A549 (cell line): ENCODE measurements at regions not wholly inside any gene's neighbourhood (a gene's known extent, or its start where the extent isn't known, plus 50 kb on each side); places are given as distances from the start of the nearest gene placed in this dataset.
A peak's percentile ranks its signal among the peaks of the same experiment; 100 is the strongest.

Experiments
- ATAC-seq, 2 experiments: fragments of 200-7000 bp in 1 of 2; fragments of >200 bp in 1 of 2; cut with Nextera tagmentation in 1 of 2; cut with Tn5 transposase in 1 of 2; 3 replicates each; pipeline versions ENCODE4 v1.8.0 to v1.9.1; 2018 to 2020; ENCODE audit warnings: mild to moderate bottlenecking in 1 of 2, moderate library complexity in 1 of 2
- CTCF ChIA-PET: fragments of 300-600 bp; sonication (Branson Sonifier 250); formaldehyde crosslinking; extraction: SDS; loops from one replicate; lab custom pipeline; 2021; ENCODE audit warnings: antibody characterized with exemption, inconsistent platforms; lab: Yijun Ruan, JAX
- POLR2A ChIA-PET: fragments of 350-600 bp; formaldehyde crosslinking; extraction: SDS; loops from one replicate; lab custom pipeline; 2021; ENCODE audit warnings: antibody characterized with exemption, inconsistent platforms; lab: Yijun Ruan, JAX
- DNase-seq, 2 experiments: peaks; one replicate each; pipeline versions ENCODE4 v3.0.0 to v3.0.0-alpha.2; 2011 to 2016; ENCODE audit warnings: low read depth in 1 of 2, low spot score in 1 of 2
- FAIRE-seq: peaks from 2 replicates; lab custom pipeline; 2011; peaks lifted over from hg19 to GRCh38; lab: Jason Lieb, UNC
- H3K27ac ChIP-seq, 2 experiments: fragments of >200 bp; sonication (Bioruptor Twin); formaldehyde crosslinking; 3 replicates each; pipeline ENCODE4 v1.5.1; 2016 to 2017
- H3K4me1 ChIP-seq: fragments of >200 bp; sonication (Bioruptor Twin); formaldehyde crosslinking; 3 replicates; pipeline ENCODE4 v1.6.1; 2016
- H3K4me2 ChIP-seq: fragments of >200 bp; sonication (Bioruptor Twin); formaldehyde crosslinking; 3 replicates; pipeline ENCODE4 v1.6.1; 2016
- H3K4me3 ChIP-seq: fragments of >200 bp; sonication (Bioruptor Twin); formaldehyde crosslinking; 3 replicates; pipeline ENCODE4 v1.5.1; 2016
- H3K9me3 ChIP-seq: fragments of >200 bp; sonication (Bioruptor Twin); formaldehyde crosslinking; 3 replicates; pipeline ENCODE4 v1.6.1; 2016
- CBX8 ChIP-seq: fragments of 200-600 bp; sonication (generic); IDR thresholded peaks from 2 replicates; pipeline ENCODE4 v1.6.1; 2016
- CHD4 ChIP-seq: fragments of 200-600 bp; sonication (generic); IDR thresholded peaks from 2 replicates; pipeline ENCODE4 v1.6.1; 2016; ENCODE audit warnings: antibody characterized with exemption, mild to moderate bottlenecking, borderline replicate concordance
- EHMT2 ChIP-seq: fragments of 200-600 bp; sonication (generic); IDR thresholded peaks from 2 replicates; pipeline ENCODE4 v1.6.1; 2016; ENCODE audit warnings: antibody characterized with exemption, low read depth, mild to moderate bottlenecking, moderate library complexity
- EP300 ChIP-seq, 2 experiments: fragments of >200 bp; sonication (Bioruptor Twin); formaldehyde crosslinking; IDR thresholded peaks; 2 replicates in 1 of 2; 3 replicates in 1 of 2; pipeline ENCODE4 v1.6.1; 2016 to 2017
- FOSL2 ChIP-seq, 2 experiments: fragments of 450-650 bp in 1 of 2; fragments of >200 bp in 1 of 2; sonication (Bioruptor Twin) in 1 of 2; formaldehyde crosslinking; IDR thresholded peaks; 2 replicates each; pipeline versions ENCODE4 v1.5.0 to v1.6.1; 2016 to 2020; ENCODE audit warnings: mild to moderate bottlenecking in 1 of 2, moderate library complexity in 1 of 2
- HEYL ChIP-seq: fragments of 250-450 bp; sonication (Bioruptor Pico); IDR thresholded peaks from 2 replicates; pipeline ENCODE4 v1.8.0; 2021; ENCODE audit warnings: mild to moderate bottlenecking, moderate library complexity
- HOXA7 ChIP-seq: fragments of 250-450 bp; sonication (Bioruptor Pico); IDR thresholded peaks from 2 replicates; pipeline ENCODE4 v1.5.0; 2020; ENCODE audit warnings: mild to moderate bottlenecking, moderate library complexity
- HOXB5 ChIP-seq: fragments of 250-450 bp; sonication (Bioruptor Pico); IDR thresholded peaks from 2 replicates; pipeline ENCODE4 v1.5.0; 2020; ENCODE audit warnings: mild to moderate bottlenecking, moderate library complexity
- MAFK ChIP-seq: fragments of 450-650 bp; IDR thresholded peaks from 2 replicates; pipeline ENCODE4 v1.6.1; 2014; ENCODE audit not compliant: partially characterized antibody
- NFE2L2 ChIP-seq: fragments of 150-350 bp; conservative IDR thresholded peaks from 2 replicates; pipeline ENCODE4 v1.6.1; 2014; ENCODE audit warnings: low read length
- NPAS2 ChIP-seq: fragments of 250-450 bp; sonication (Bioruptor Pico); IDR thresholded peaks from 2 replicates; pipeline ENCODE4 v1.8.0; 2022; ENCODE audit warnings: mild to moderate bottlenecking, moderate library complexity, borderline replicate concordance
- PBX3 ChIP-seq: IDR thresholded peaks from 2 replicates; pipeline ENCODE4 v1.6.1; 2012
- POLR2AphosphoS2 ChIP-seq: conservative IDR thresholded peaks from 2 replicates; pipeline ENCODE4 v1.6.1; 2012; ENCODE audit warnings: low read length, improper control_type of control experiment, inconsistent platforms
- RARB ChIP-seq: fragments of 250-450 bp; sonication (Bioruptor Pico); IDR thresholded peaks from 2 replicates; pipeline ENCODE4 v1.8.0; 2021; ENCODE audit warnings: mild to moderate bottlenecking, moderate library complexity
- RCOR1 ChIP-seq: fragments of 150-350 bp; IDR thresholded peaks from 2 replicates; pipeline ENCODE4 v1.6.1; 2014; ENCODE audit warnings: antibody characterized with exemption, low read length, low read depth
- REST ChIP-seq: fragments of 200-600 bp; sonication (generic); IDR thresholded peaks from 2 replicates; pipeline ENCODE4 v1.6.1; 2016; ENCODE audit warnings: antibody characterized with exemption, mild to moderate bottlenecking, moderate library complexity
- SMC3 ChIP-seq: fragments of >200 bp; sonication (Bioruptor Twin); formaldehyde crosslinking; IDR thresholded peaks from 3 replicates; pipeline ENCODE4 v1.6.1; 2018; ENCODE audit warnings: inconsistent platforms
- WGBS: methylation state at CpG from one replicate; pipeline ENCODE4 v1.1.6; 2017; ENCODE audit errors: missing lambda C conversion rate; 5-methylcytosine and 5-hydroxymethylcytosine counted together
- TF ChIP-seq, protein P1 (sequence below): fragments of 250-450 bp; sonication (Bioruptor Pico); IDR thresholded peaks from 2 replicates; pipeline ENCODE4 v1.5.0; 2021; ENCODE audit warnings: mild to moderate bottlenecking, moderate library complexity, borderline replicate concordance

DNA sequence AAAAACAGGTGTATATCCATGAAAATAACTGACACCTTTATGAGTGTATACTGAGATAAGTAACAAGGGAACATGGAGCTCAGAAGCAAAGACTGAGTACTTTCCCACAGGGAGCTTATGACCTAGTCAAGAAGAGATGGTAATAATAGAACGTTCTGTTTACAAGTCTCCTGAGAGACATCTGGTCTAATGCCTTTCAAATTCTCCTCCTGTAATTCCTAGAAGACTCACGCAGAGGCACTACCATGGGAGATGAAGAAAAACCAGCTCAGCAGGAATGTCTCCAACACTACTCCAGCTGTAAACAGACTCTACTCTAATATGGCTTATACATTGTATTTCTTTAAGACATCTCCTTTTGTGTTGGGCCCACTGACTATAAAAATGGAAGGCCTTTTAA is 503.6 kb upstream of the TUSC1 start (continued):
- TF ChIP-seq HOXB5 (no peak), PBX3 (no peak), FOSL2 (IDR thresholded peaks at IDR 0.05) (no peak), FOSL2 (CRISPR knock-in tag; IDR thresholded peaks at IDR 0.05) (no peak)
- TF ChIP-seq, all 56 proteins: peak for 0

DNA sequence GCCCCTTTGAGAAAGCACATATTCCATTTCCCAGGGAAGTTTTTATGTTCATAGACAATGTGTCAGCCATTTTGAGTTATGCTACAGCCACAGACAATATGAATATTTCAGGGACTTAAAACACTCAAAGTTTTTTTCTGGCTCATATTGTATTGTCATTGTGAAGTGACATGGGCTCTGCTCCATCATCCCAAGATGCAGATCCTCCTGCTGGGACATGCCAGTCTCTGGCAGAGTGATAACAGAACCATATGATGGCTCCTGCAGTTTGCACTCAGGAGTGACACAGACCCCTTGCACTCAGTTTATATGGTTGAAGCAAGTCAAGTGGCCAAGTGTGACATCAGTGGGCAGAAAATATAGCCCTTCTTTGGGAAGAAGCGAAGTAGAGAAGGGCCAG is 498.4 kb upstream of the TUSC1 start:
- FAIRE-seq, result no peak

GRCh38 chr9:26175264-26175663 is 497.0 kb upstream of the TUSC1 start:
- H3K4me3 ChIP-seq, result no peak overlapping the region
- FAIRE-seq, result no peak
- H3K9me3 ChIP-seq, result no peaks in the 10 kb centered on the region
- H3K4me1 ChIP-seq, result peaks cover 9% of the 10 kb centered on the region; the same call in 1 of the 3 replicates
- ChIA-PET POLR2A (no interaction called here), CTCF (no interaction called here)
- H3K4me2 ChIP-seq, result no peak overlapping the region
- DNase-seq, result no peak
- TF ChIP-seq NPAS2 (CRISPR knock-in tag), result no peak
- TF ChIP-seq REST, result no peak
- TF ChIP-seq SMC3, result no peak
- no peak for TF ChIP-seq CBX8
- H3K27ac ChIP-seq, result 0 out of 6 replicates have a peak overlapping the region, but pooled peaks of 1 of the 2 experiments have one; percentile 19
- 53% methylated on average over 1 of the region's 1 CpG for WGBS
- no peak for ATAC-seq

More for the DNA sequence above, 498.4 kb upstream of the TUSC1 start:
- ChIA-PET POLR2A (no interaction called here), CTCF (no interaction called here)
- Histone ChIP-seq H3K27ac (no peak overlapping the region), H3K4me1 (0 out of 3 replicates have a peak, but pooled peaks cover 4% of the 10 kb centered on the region), H3K4me3 (no peak overlapping the region), H3K9me3 (no peaks in the 10 kb centered on the region), H3K4me2 (no peak overlapping the region)
- DNase-seq (no peak), ATAC-seq (no peak)
- TF ChIP-seq RCOR1, result no peak
- WGBS, result 61% methylated on average over 1 of the region's 1 CpG

DNA sequence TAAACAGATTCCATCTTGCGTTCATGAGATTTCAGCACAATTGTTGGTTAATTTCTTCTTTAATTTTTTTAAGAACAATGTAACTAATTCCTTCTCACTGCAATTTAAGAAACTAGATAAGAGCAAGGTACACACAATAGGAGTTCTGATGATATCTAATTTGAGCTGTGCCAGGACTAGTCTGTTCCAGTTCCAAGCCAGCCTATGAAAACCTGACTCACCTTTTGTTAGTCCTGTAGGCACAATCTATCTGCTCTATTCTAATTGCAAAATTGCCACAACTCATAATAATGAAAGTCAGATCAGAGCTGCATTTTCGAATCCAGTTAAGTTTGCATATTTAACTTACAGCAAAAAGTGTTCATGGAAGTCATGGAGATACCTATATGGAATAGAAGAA is 494.1 kb upstream of the TUSC1 start:
- ATAC-seq (no peak), FAIRE-seq (peak; percentile 46), DNase-seq (no peak)
- Histone ChIP-seq H3K27ac (no peak overlapping the region), H3K4me3 (no peak overlapping the region), H3K9me3 (no peaks in the 10 kb centered on the region), H3K4me2 (no peak overlapping the region), H3K4me1 (peaks cover 15% of the 10 kb centered on the region; the same call in 1 of the 3 replicates)
- WGBS, result 50% methylated on average over 2 of the region's 2 CpGs
- POLR2A ChIA-PET, result no interaction called here
- CTCF ChIA-PET, result no interaction called here
- TF ChIP-seq HOXA7 (CRISPR knock-in tag) (no peak), NPAS2 (CRISPR knock-in tag) (no peak), RARB (CRISPR knock-in tag) (no peak), HOXB5 (no peak), RCOR1 (no peak), REST (no peak), EP300 (IDR thresholded peaks at IDR 0.05) (no peak), CHD4 (no peak), EHMT2 (no peak), MAFK (no peak), FOSL2 (IDR thresholded peaks at IDR 0.05) (no peak), FOSL2 (CRISPR knock-in tag; IDR thresholded peaks at IDR 0.05) (no peak), SMC3 (no peak), POLR2AphosphoS2 (no peak), PBX3 (no peak), NFE2L2 (no peak), HEYL (CRISPR knock-in tag) (no peak)
- TF ChIP-seq, protein P1, sequence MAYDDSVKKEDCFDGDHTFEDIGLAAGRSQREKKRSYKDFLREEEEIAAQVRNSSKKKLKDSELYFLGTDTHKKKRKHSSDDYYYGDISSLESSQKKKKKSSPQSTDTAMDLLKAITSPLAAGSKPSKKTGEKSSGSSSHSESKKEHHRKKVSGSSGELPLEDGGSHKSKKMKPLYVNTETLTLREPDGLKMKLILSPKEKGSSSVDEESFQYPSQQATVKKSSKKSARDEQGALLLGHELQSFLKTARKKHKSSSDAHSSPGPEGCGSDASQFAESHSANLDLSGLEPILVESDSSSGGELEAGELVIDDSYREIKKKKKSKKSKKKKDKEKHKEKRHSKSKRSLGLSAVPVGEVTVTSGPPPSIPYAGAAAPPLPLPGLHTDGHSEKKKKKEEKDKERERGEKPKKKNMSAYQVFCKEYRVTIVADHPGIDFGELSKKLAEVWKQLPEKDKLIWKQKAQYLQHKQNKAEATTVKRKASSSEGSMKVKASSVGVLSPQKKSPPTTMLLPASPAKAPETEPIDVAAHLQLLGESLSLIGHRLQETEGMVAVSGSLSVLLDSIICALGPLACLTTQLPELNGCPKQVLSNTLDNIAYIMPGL, result no peak
